ENCODE measurements at regions not wholly inside any gene's neighbourhood (a gene's known extent, or its start where the extent isn't known, plus 50 kb on each side); places are given as distances from the start of the nearest gene placed in this dataset.

GRCh38 chr5:143644727-143645126 lies 167.2 kb upstream of the HMHB1 start:
- TF ChIP-seq EZH2 (IDR thresholded peaks at IDR 0.05; ENCODE audit: low read length, missing control alignments) (no peak), CTCF (conservative IDR thresholded peaks at IDR 0.05 in 1 of 2, IDR thresholded peaks at IDR 0.05 in 1 of 2; ENCODE audit: low read depth in 1 of 2, low read length in 2 of 2) (no peak)

Data from fibroblast of lung (primary cell).